A673 (cell line): ENCODE measurements at regions not wholly inside any gene's neighbourhood (a gene's known extent, or its start where the extent isn't known, plus 50 kb on each side); places are given as distances from the start of the nearest gene placed in this dataset.

Source experiments
- BruUV-seq: library from RNA; stranded (reverse); fragments of 400-500 nt; replicated peaks from 2 replicates; lab custom pipeline; 2021; lab: Mats Ljungman, UMichigan
- CTCF ChIA-PET: fragments of 300-600 bp; sonication (Branson Sonifier 250); formaldehyde crosslinking; loops from one replicate; lab custom pipeline; 2022; ENCODE audit warnings: antibody characterized with exemption; lab: Charles Lee
- POLR2A ChIA-PET: fragments of 300-600 bp; sonication (Branson Sonifier 250); formaldehyde crosslinking; loops from one replicate; lab custom pipeline; 2022; ENCODE audit warnings: antibody characterized with exemption; ENCODE audit not compliant: low non-redundant PET; lab: Charles Lee
- DNase-seq: peaks from one replicate; pipeline ENCODE4 v3.0.0-alpha.2; 2015; ENCODE audit warnings: low spot score
- H3K27ac ChIP-seq: fragments of 200-600 bp; sonication (generic); 2 replicates; pipeline ENCODE4 v1.5.1; 2016; ENCODE audit warnings: mixed run types, low read depth, mild to moderate bottlenecking, mixed read lengths, antibody characterized with exemption, low read length; ENCODE audit not compliant: poor library complexity, severe bottlenecking
- H3K27me3 ChIP-seq: fragments of 200-600 bp; sonication (generic); replicated peaks from 2 replicates; pipeline ENCODE4 v1.6.1; 2017; ENCODE audit warnings: mixed run types, low read depth, mild to moderate bottlenecking, mixed read lengths, antibody characterized with exemption, low read length; ENCODE audit not compliant: insufficient read depth, poor library complexity
- H3K36me3 ChIP-seq: fragments of 200-600 bp; sonication (generic); 2 replicates; pipeline ENCODE4 v1.6.1; 2016; ENCODE audit warnings: mixed run types, mild to moderate bottlenecking, mixed read lengths, antibody characterized with exemption, low read length; ENCODE audit not compliant: insufficient read depth, poor library complexity, severe bottlenecking
- H3K4me1 ChIP-seq: fragments of 200-600 bp; sonication (generic); 2 replicates; pipeline ENCODE4 v1.6.1; 2017; ENCODE audit warnings: mixed run types, mild to moderate bottlenecking, mixed read lengths, antibody characterized with exemption, low read length; ENCODE audit not compliant: insufficient read depth, poor library complexity, severe bottlenecking
- H3K4me3 ChIP-seq: fragments of 200-600 bp; sonication (generic); 2 replicates; pipeline ENCODE4 v1.5.1; 2016; ENCODE audit warnings: low read depth, mixed run types, mild to moderate bottlenecking, mixed read lengths, low read length; ENCODE audit not compliant: poor library complexity, severe bottlenecking
- H3K9me3 ChIP-seq: fragments of 200-600 bp; sonication (generic); 2 replicates; pipeline ENCODE4 v1.6.1; 2016; ENCODE audit warnings: mixed run types, low read depth, mild to moderate bottlenecking, mixed read lengths, antibody characterized with exemption, low read length; ENCODE audit not compliant: poor library complexity, severe bottlenecking
- EZH2 ChIP-seq: fragments of 200-600 bp; sonication (generic); IDR thresholded peaks from 2 replicates; pipeline ENCODE4 v1.6.1; 2017; ENCODE audit warnings: borderline replicate concordance, low read depth, mild to moderate bottlenecking, mixed read lengths, antibody characterized with exemption, low read length; ENCODE audit not compliant: poor library complexity, severe bottlenecking
- intact Hi-C: fragments of 100-400 bp; cut with micrococcal nuclease; formaldehyde crosslinking; loops from one replicate; pipeline ENCODE4 v1.10.0; 2022; ENCODE audit not compliant: unreplicated experiment
- TF ChIP-seq, protein P1 (sequence below): fragments of 300-800, 200-600 bp; sonication (generic); conservative IDR thresholded peaks from 2 replicates; pipeline ENCODE4 v1.5.1; 2017; ENCODE audit warnings: low read depth, mild to moderate bottlenecking, antibody characterized with exemption, low read length, moderate library complexity, mixed read lengths

DNA sequence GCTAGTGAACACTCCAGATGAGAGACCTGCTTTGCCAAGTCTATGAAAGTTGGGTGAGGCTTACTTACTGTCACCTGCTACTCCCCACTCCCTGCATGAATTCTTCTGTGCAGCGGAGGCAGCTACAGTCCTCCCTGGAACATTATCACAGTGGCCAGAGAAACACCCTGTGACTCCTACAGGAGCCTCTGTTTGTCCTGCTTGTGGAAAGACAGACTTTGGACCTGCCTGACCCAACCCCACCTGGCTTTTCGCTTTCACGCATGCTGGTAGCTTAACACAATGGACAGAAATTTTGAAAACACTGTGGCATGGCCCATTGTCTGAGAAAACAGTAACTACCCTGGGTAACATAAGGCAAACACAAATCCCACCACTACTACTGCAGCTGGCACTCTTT is 1565.5 kb upstream of the CADM2 start:
- TF ChIP-seq EZH2 = no peak
- TF ChIP-seq, protein P1, sequence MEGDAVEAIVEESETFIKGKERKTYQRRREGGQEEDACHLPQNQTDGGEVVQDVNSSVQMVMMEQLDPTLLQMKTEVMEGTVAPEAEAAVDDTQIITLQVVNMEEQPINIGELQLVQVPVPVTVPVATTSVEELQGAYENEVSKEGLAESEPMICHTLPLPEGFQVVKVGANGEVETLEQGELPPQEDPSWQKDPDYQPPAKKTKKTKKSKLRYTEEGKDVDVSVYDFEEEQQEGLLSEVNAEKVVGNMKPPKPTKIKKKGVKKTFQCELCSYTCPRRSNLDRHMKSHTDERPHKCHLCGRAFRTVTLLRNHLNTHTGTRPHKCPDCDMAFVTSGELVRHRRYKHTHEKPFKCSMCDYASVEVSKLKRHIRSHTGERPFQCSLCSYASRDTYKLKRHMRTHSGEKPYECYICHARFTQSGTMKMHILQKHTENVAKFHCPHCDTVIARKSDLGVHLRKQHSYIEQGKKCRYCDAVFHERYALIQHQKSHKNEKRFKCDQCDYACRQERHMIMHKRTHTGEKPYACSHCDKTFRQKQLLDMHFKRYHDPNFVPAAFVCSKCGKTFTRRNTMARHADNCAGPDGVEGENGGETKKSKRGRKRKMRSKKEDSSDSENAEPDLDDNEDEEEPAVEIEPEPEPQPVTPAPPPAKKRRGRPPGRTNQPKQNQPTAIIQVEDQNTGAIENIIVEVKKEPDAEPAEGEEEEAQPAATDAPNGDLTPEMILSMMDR = no peak
- no peak for DNase-seq
- Histone ChIP-seq H3K4me3 (no peak overlapping the region), H3K27ac (no peak overlapping the region), H3K9me3 (no peaks in the 10 kb centered on the region), H3K27me3 (no peaks in the 10 kb centered on the region), H3K36me3 (no peaks in the 10 kb centered on the region), H3K4me1 (no peaks in the 10 kb centered on the region)
- intact Hi-C loops = no loop called here
- no TSS peak for BruUV-seq
- CTCF ChIA-PET = no interaction called here
- POLR2A ChIA-PET = no interaction called here

DNA sequence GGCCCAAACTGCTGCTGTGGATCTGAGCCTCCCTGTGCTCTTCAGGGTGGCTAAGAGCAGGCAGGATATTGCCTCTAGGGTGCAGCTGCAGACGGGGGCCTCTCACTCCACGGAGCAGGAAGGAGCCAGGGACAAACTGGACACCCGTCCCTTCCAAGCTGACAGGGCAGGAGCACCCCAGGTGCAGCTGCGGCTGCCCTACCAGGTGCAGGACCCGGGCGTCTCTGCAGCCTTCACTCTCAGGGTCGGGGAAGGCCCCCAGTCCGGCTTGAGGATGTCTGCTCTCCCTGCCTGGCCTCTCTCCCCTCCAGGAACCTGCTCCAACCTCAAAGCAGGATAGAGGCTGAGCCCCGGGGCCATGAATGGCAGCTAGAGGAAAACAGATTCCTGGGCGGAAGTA is 1554.9 kb upstream of the CADM2 start:
- intact Hi-C loops = no loop called here
- Histone ChIP-seq H3K27me3 (no peaks in the 10 kb centered on the region), H3K36me3 (no peaks in the 10 kb centered on the region), H3K4me3 (no peak overlapping the region), H3K27ac (no peak overlapping the region), H3K4me1 (no peaks in the 10 kb centered on the region), H3K9me3 (peaks cover 10% of the 10 kb centered on the region)
- no peak for DNase-seq
- BruUV-seq = no TSS peak
- ChIA-PET POLR2A (no interaction called here), CTCF (no interaction called here)
- TF ChIP-seq, protein P1 = no peak
- TF ChIP-seq EZH2 = no peak

DNA sequence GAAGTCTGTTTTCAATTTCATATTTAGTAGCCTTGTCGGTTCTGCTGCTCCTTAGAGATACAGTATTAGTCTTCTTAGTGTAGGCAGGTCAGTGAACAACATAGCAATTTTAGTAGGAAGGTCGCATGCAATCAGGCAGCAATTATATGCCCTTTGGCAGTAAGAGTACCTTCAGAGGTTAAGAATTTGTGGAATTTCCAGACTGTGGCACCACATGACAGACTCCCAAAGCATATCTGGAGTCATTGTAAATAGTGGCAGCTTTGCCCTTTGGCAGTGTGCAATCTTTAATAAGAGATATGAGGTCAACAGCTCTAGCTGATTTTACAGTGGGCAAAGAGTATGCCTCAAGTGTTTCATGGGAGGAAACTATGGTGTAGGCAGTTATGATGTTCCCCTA is 1532.5 kb upstream of the CADM2 start:
- no peak for DNase-seq
- intact Hi-C loops = no loop called here
- ChIA-PET POLR2A (no interaction called here), CTCF (no interaction called here)
- Histone ChIP-seq H3K27me3 (no peaks in the 10 kb centered on the region), H3K4me3 (no peak overlapping the region), H3K9me3 (peaks cover 6% of the 10 kb centered on the region), H3K4me1 (no peaks in the 10 kb centered on the region), H3K27ac (no peak overlapping the region), H3K36me3 (no peaks in the 10 kb centered on the region)
- no TSS peak for BruUV-seq
- no peak for TF ChIP-seq EZH2
- TF ChIP-seq, protein P1 = no peak
